ENCODE measurements at regions not wholly inside any gene's neighbourhood (a gene's known extent, or its start where the extent isn't known, plus 50 kb on each side); places are given as distances from the start of the nearest gene placed in this dataset.

GRCh38 chr12:94841904-94842610, 161.4 kb downstream of the NDUFA12 start:
- TF ChIP-seq FOXP2 (optimal IDR thresholded peaks at IDR 0.05; ENCODE audit: borderline replicate concordance, extremely low read depth, extremely low read length, insufficient read depth) (no peak), TAF1 (IDR thresholded peaks at IDR 0.05; ENCODE audit: borderline replicate concordance, insufficient read depth, low read length) (no peak), SIN3A (IDR thresholded peaks at IDR 0.05; ENCODE audit: borderline replicate concordance, insufficient read depth, low read length) (no peak), POLR2AphosphoS5 (IDR thresholded peaks at IDR 0.05; ENCODE audit: low read depth, low read length) (no peak)
- TF ChIP-seq, protein P1, sequence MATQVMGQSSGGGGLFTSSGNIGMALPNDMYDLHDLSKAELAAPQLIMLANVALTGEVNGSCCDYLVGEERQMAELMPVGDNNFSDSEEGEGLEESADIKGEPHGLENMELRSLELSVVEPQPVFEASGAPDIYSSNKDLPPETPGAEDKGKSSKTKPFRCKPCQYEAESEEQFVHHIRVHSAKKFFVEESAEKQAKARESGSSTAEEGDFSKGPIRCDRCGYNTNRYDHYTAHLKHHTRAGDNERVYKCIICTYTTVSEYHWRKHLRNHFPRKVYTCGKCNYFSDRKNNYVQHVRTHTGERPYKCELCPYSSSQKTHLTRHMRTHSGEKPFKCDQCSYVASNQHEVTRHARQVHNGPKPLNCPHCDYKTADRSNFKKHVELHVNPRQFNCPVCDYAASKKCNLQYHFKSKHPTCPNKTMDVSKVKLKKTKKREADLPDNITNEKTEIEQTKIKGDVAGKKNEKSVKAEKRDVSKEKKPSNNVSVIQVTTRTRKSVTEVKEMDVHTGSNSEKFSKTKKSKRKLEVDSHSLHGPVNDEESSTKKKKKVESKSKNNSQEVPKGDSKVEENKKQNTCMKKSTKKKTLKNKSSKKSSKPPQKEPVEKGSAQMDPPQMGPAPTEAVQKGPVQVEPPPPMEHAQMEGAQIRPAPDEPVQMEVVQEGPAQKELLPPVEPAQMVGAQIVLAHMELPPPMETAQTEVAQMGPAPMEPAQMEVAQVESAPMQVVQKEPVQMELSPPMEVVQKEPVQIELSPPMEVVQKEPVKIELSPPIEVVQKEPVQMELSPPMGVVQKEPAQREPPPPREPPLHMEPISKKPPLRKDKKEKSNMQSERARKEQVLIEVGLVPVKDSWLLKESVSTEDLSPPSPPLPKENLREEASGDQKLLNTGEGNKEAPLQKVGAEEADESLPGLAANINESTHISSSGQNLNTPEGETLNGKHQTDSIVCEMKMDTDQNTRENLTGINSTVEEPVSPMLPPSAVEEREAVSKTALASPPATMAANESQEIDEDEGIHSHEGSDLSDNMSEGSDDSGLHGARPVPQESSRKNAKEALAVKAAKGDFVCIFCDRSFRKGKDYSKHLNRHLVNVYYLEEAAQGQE (IDR thresholded peaks at IDR 0.05; ENCODE audit: insufficient read depth in 1 of 2, low read depth in 2 of 2, low read length in 2 of 2): no peak

GRCh38 chr12:94841177-94841576, 162.3 kb downstream of the NDUFA12 start:
- TF ChIP-seq TAF1 (IDR thresholded peaks at IDR 0.05; ENCODE audit: borderline replicate concordance, insufficient read depth, low read length): no peak

- TF ChIP-seq TAF1 (IDR thresholded peaks at IDR 0.05; ENCODE audit: borderline replicate concordance, insufficient read depth, low read length) (no peak), SIN3A (IDR thresholded peaks at IDR 0.05; ENCODE audit: borderline replicate concordance, insufficient read depth, low read length) (no peak)
Observed at GRCh38 chr12:94839347-94839746, 164.2 kb downstream of the NDUFA12 start.

DNA sequence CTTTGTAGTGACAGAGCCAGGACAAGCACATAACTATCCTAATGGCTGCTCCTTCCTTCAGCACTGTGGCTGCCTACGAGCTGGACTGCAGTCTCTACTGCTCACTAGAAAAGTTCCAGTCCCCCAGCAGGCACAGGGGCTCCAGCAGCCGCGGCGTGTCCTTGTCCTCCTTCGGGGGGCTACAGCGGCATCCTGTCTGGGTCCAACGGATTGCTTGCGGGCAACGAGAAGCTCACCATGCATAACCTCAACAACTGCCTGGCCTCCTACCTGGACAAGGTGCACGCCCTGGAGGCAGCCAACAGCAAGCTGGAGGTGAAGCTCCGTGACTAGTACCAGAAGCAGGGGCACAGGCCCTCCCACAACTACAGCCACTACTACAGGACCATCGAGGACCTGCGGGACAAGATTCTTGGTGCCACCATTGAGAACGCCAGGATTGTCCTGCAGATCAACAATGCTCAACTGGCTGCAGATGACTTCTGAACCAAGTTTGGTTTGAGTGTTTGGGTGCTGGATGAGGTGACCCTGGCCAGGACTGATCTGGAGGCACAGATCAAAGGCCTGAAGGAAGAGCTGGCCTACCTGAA, 169.4 kb downstream of the NDUFA12 start:
- no peak for TF ChIP-seq SIN3A (IDR thresholded peaks at IDR 0.05; ENCODE audit: borderline replicate concordance, insufficient read depth, low read length)
- no peak for TF ChIP-seq POLR2AphosphoS5 (IDR thresholded peaks at IDR 0.05; ENCODE audit: low read depth, low read length)
- TF ChIP-seq, protein P1 (IDR thresholded peaks at IDR 0.05; ENCODE audit: insufficient read depth in 1 of 2, low read depth in 2 of 2, low read length in 2 of 2): no peak
- TF ChIP-seq FOXP2 (optimal IDR thresholded peaks at IDR 0.05; ENCODE audit: borderline replicate concordance, extremely low read depth, extremely low read length, insufficient read depth): no peak
- TF ChIP-seq TAF1 (IDR thresholded peaks at IDR 0.05; ENCODE audit: borderline replicate concordance, insufficient read depth, low read length): no peak

DNA sequence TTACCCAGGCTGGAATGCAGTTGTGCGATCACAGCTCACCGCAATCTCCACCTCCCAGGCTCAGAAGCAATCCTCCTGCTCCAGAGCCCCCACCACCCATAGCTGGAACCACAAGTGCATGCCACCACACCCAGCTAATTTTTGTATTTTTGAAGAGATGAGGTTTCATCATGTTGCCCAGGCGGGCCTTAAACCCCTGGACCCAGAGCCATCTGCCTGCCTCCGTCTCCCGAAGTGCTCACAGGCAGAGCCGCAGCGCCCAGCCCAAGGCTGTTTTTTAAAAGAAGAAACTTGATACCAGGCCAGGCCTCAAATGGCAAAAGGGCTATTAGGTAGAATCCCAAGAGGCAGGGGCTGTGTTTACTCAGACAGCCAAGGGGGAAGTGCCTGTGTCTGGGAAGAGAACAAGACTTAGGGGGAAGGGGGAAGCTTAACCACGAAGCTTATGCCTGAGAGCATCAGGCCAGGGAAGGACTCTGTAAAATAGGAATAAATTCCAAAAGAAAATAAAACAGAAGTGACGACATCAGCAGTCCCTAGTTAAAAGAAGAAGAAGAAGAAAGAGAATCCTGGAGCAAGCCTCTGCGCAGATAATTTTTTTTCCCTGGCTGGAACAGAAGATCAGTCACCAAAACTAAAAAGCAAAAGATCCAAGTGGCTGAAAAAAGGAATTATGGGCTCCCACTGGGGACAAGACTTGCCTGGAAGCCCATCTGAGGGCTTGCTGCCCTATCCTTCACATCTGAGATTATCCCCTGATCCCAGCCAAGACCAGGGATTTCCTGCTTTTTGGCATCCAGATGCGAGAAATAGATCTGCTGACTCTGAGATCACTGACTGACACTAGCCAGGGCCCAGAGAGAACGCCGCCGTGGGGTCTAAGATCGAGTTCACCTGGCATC, 170.5 kb downstream of the NDUFA12 start:
- TF ChIP-seq SIN3A (IDR thresholded peaks at IDR 0.05; ENCODE audit: borderline replicate concordance, insufficient read depth, low read length) (no peak), POLR2AphosphoS5 (IDR thresholded peaks at IDR 0.05; ENCODE audit: low read depth, low read length) (no peak), TAF1 (IDR thresholded peaks at IDR 0.05; ENCODE audit: borderline replicate concordance, insufficient read depth, low read length) (no peak), FOXP2 (optimal IDR thresholded peaks at IDR 0.05; ENCODE audit: borderline replicate concordance, extremely low read depth, extremely low read length, insufficient read depth) (no peak)
- TF ChIP-seq, protein P1 (IDR thresholded peaks at IDR 0.05; ENCODE audit: insufficient read depth in 1 of 2, low read depth in 2 of 2, low read length in 2 of 2): no peak

Data from PFSK-1 (cell line).